Motor neuron (in vitro differentiated cells): ENCODE measurements at regions not wholly inside any gene's neighbourhood (a gene's known extent, or its start where the extent isn't known, plus 50 kb on each side); places are given as distances from the start of the nearest gene placed in this dataset.

Source experiments
- ATAC-seq, 8 experiments: fragments of 200-7000 bp; cut with Tn5 transposase; replicated peaks in 6 of 8; 2 replicates each; pipeline ENCODE4 v1.8.0; 2021; ENCODE audit warnings: mild to moderate bottlenecking in 8 of 8, moderate library complexity in 8 of 8
- H3K27ac ChIP-seq, 2 donors: fragments of 250-450 bp; sonication (Bioruptor Pico); 2 replicates each; pipeline ENCODE4 v1.9.0; 2021; ENCODE audit warnings: antibody characterized with exemption in 2 of 2, mild to moderate bottlenecking in 2 of 2, moderate library complexity in 1 of 2
- H3K4me1 ChIP-seq, 2 donors: fragments of 250-450 bp; sonication (Bioruptor Pico); replicated peaks in 1 of 2; 2 replicates each; pipeline ENCODE4 v1.6.1; 2021; ENCODE audit warnings: antibody characterized with exemption in 2 of 2, mild to moderate bottlenecking in 2 of 2, moderate library complexity in 1 of 2
- H3K4me3 ChIP-seq, 5 donors: fragments of 250-450 bp; sonication (Bioruptor Pico); 2 replicates each; pipeline ENCODE4 v1.9.0; 2021; ENCODE audit warnings: antibody characterized with exemption in 5 of 5, mild to moderate bottlenecking in 5 of 5, moderate library complexity in 4 of 5
- WGBS, 10 experiments: fragments of 450-650 bp; shearing (Covaris generic); methylation state at CpG; one replicate each; pipeline ENCODE4 v1.0.0; 2022; 5-methylcytosine and 5-hydroxymethylcytosine counted together
- in situ Hi-C, 9 experiments: fragments of 400-800 bp; cut with MboI; loops; one replicate each; pipeline ENCODE4 v1.15.0; 2021; ENCODE audit warnings: low sequenced_read_pairs in 9 of 9, low pct_unique_long_range_greater_than_20kb in 2 of 9; ENCODE audit not compliant: unreplicated experiment in 9 of 9

GRCh38 chr9:87157366-87158031 lies 210.2 kb upstream of the GAS1 start:
- H3K4me3 ChIP-seq, result no peak overlapping the region
- H3K27ac ChIP-seq, result no peak overlapping the region
- ATAC-seq, result no peak
- H3K4me1 ChIP-seq, result no peaks in the 10 kb centered on the region
- 16 to 94% (median 70%) methylated on average over 1 to 9 of the region's 10 CpGs; no CpG with 5 or more reads in 2 of the 10 experiments for WGBS, 10 experiments
- in situ Hi-C loops, result loop anchor here in 1 of 9 experiments (25.0 kb wide), 1 partner anchor 95 kb away; no protein-coding TSS in a partner anchor

GRCh38 chr9:87158765-87159164 lies 211.5 kb upstream of the GAS1 start:
- Histone ChIP-seq H3K4me1 (no peaks in the 10 kb centered on the region), H3K27ac (no peak overlapping the region), H3K4me3 (no peak overlapping the region)
- WGBS, 10 experiments, result 81 to 100% (median 91%) methylated on average over 1 to 2 of the region's 2 CpGs
- in situ Hi-C loops, result loop anchor here in 1 of 9 experiments (25.0 kb wide), 1 partner anchor 96 kb away; no protein-coding TSS in a partner anchor
- no peak for ATAC-seq

- H3K4me3 ChIP-seq, result no peak overlapping the region
- in situ Hi-C loops, result loop anchor here in 1 of 9 experiments (25.0 kb wide), 1 partner anchor 98 kb away; no protein-coding TSS in a partner anchor
- H3K4me1 ChIP-seq, result no peaks in the 10 kb centered on the region
- 15 to 100% (median 56%) methylated on average over 1 to 4 of the region's 8 CpGs; no CpG with 5 or more reads in 1 of the 10 experiments for WGBS, 10 experiments
- ATAC-seq, result no peak
- no peak overlapping the region for H3K27ac ChIP-seq
These were observed 213.1 kb upstream of the GAS1 start for GRCh38 chr9:87160148-87161102.

- no peaks in the 10 kb centered on the region for H3K4me1 ChIP-seq
- H3K4me3 ChIP-seq, result no peak overlapping the region
- WGBS, 10 experiments, result 0 to 88% (median 70%) methylated on average over 1 to 5 of the region's 5 CpGs
- in situ Hi-C loops, result loop anchor here in 1 of 9 experiments (25.0 kb wide), 1 partner anchor 105 kb away; no protein-coding TSS in a partner anchor
- no peak for ATAC-seq
- H3K27ac ChIP-seq, result no peak overlapping the region
These were observed 219.9 kb upstream of the GAS1 start for GRCh38 chr9:87167161-87167560.

GRCh38 chr9:87167582-87167981 lies 220.3 kb upstream of the GAS1 start:
- in situ Hi-C loops, result loop anchor here in 1 of 9 experiments (25.0 kb wide), 1 partner anchor 105 kb away; no protein-coding TSS in a partner anchor
- H3K4me3 ChIP-seq, result no peak overlapping the region
- H3K27ac ChIP-seq, result no peak overlapping the region
- ATAC-seq, result peak in 1 of 8 experiments; percentile 53
- 80 to 96% (median 90%) methylated on average over 1 to 4 of the region's 4 CpGs; no CpG with 5 or more reads in 1 of the 10 experiments for WGBS, 10 experiments
- H3K4me1 ChIP-seq, result no peaks in the 10 kb centered on the region

GRCh38 chr9:87178302-87178701 lies 231.0 kb upstream of the GAS1 start:
- in situ Hi-C loops, result no loop called here
- Histone ChIP-seq H3K4me3 (no peak overlapping the region), H3K4me1 (no peaks in the 10 kb centered on the region), H3K27ac (no peak overlapping the region)
- ATAC-seq, result no peak

- Histone ChIP-seq H3K4me1 (no peaks in the 10 kb centered on the region), H3K27ac (no peak overlapping the region), H3K4me3 (no peak overlapping the region)
- ATAC-seq, result peak in 2 of 8 experiments; percentile 42 to 82
- in situ Hi-C loops, result no loop called here
- WGBS, 10 experiments, result 40 to 100% (median 85%) methylated on average over 1 to 6 of the region's 7 CpGs
These were observed 232.4 kb upstream of the GAS1 start for GRCh38 chr9:87179553-87180340.

- H3K4me1 ChIP-seq, result no peaks in the 10 kb centered on the region
- no peak overlapping the region for H3K4me3 ChIP-seq
- in situ Hi-C loops, result no loop called here
- 44 to 100% (median 66%) methylated on average over 1 to 5 of the region's 5 CpGs for WGBS, 10 experiments
- no peak overlapping the region for H3K27ac ChIP-seq
- no peak for ATAC-seq
These were observed 233.1 kb upstream of the GAS1 start for GRCh38 chr9:87180361-87180760.

GRCh38 chr9:87180841-87181240 lies 233.5 kb upstream of the GAS1 start:
- Histone ChIP-seq H3K27ac (no peak overlapping the region), H3K4me1 (no peaks in the 10 kb centered on the region), H3K4me3 (no peak overlapping the region)
- in situ Hi-C loops, result no loop called here
- WGBS, 10 experiments, result 23 to 100% (median 89%) methylated on average over 1 to 2 of the region's 2 CpGs
- no peak for ATAC-seq

GRCh38 chr9:87181670-87182069 lies 234.4 kb upstream of the GAS1 start:
- WGBS, 10 experiments, result 71 to 100% (median 94%) methylated on average over 1 of the region's 1 CpG; no CpG with 5 or more reads in 6 of the 10 experiments
- ATAC-seq, result no peak
- H3K4me3 ChIP-seq, result no peak overlapping the region
- H3K4me1 ChIP-seq, result no peaks in the 10 kb centered on the region
- H3K27ac ChIP-seq, result no peak overlapping the region
- in situ Hi-C loops, result no loop called here

- no peak overlapping the region for H3K4me3 ChIP-seq
- WGBS, 10 experiments, result 17 to 96% (median 72%) methylated on average over 1 to 6 of the region's 6 CpGs
- no peak overlapping the region for H3K27ac ChIP-seq
- ATAC-seq, result no peak
- no peaks in the 10 kb centered on the region for H3K4me1 ChIP-seq
- in situ Hi-C loops, result no loop called here
These were observed 237.8 kb upstream of the GAS1 start for GRCh38 chr9:87184956-87185642.

- no peak overlapping the region for H3K27ac ChIP-seq
- no peak overlapping the region for H3K4me3 ChIP-seq
- WGBS, 10 experiments, result 57 to 95% (median 84%) methylated on average over 3 to 4 of the region's 4 CpGs; no CpG with 5 or more reads in 1 of the 10 experiments
- ATAC-seq, result no peak
- in situ Hi-C loops, result no loop called here
- no peaks in the 10 kb centered on the region for H3K4me1 ChIP-seq
These were observed 240.3 kb upstream of the GAS1 start for GRCh38 chr9:87187656-87188055.
